ENCODE measurements at regions not wholly inside any gene's neighbourhood (a gene's known extent, or its start where the extent isn't known, plus 50 kb on each side); places are given as distances from the start of the nearest gene placed in this dataset.

- Histone ChIP-seq H3K4me1 (replicated peaks in 1 of 4; ENCODE audit: control insufficient read depth in 3 of 4, insufficient read depth in 4 of 4, low read length in 3 of 4) (no peaks in the 10 kb centered on the region), H3K27me3 (replicated peaks in 1 of 4; ENCODE audit: control insufficient read depth in 3 of 4, extremely low read depth in 1 of 4, insufficient read depth in 3 of 4, low read length in 3 of 4) (no peaks in the 10 kb centered on the region), H3K56ac (replicated peaks; ENCODE audit: insufficient read length, low read depth, low read length) (no peak overlapping the region), H3K23me2 (ENCODE audit: low read depth, low read length) (no peaks in the 10 kb centered on the region), H2BK120ac (replicated peaks; ENCODE audit: low read depth, low read length) (no peak overlapping the region), H3K4me3 (ENCODE audit: extremely low read depth in 1 of 4, insufficient read depth in 2 of 4, low read depth in 3 of 4, low read length in 4 of 4) (no peak overlapping the region), H2BK5ac (ENCODE audit: low read depth, low read length) (no peak overlapping the region), H3K9me3 (ENCODE audit: insufficient read depth in 2 of 2, low read depth in 1 of 2, low read length in 1 of 2) (no peaks in the 10 kb centered on the region), H3K27ac (ENCODE audit: low read depth, low read length) (no peak overlapping the region), H2BK12ac (ENCODE audit: low read depth, low read length) (no peak overlapping the region), H2AK5ac (ENCODE audit: low read depth, low read length) (no peak overlapping the region), H2BK15ac (ENCODE audit: low read length) (no peak overlapping the region), H3K79me2 (ENCODE audit: control insufficient read depth in 1 of 2, insufficient read depth in 2 of 2, low read length in 2 of 2) (no peaks in the 10 kb centered on the region), H2AFZ (ENCODE audit: low read length) (no peak overlapping the region), H3K79me1 (ENCODE audit: low read depth, low read length) (no peaks in the 10 kb centered on the region), H3K9ac (replicated peaks in 1 of 4; ENCODE audit: extremely low read depth in 1 of 4, low read depth in 3 of 4, low read length in 3 of 4) (no peak overlapping the region), H3K36me3 (ENCODE audit: control insufficient read depth in 2 of 4, insufficient read depth in 4 of 4, low read length in 3 of 4) (no peaks in the 10 kb centered on the region), H4K5ac (ENCODE audit: insufficient read length, low read depth, low read length) (no peak overlapping the region), H3K14ac (ENCODE audit: insufficient read length) (no peak overlapping the region), H3K4ac (replicated peaks; ENCODE audit: insufficient read length, low read depth, low read length) (no peak overlapping the region), H4K91ac (replicated peaks; ENCODE audit: insufficient read length, low read length) (no peak overlapping the region), H3K18ac (ENCODE audit: extremely low read depth, low read length) (no peak overlapping the region), H4K8ac (ENCODE audit: extremely low read depth, insufficient read depth, low read length) (no peak overlapping the region), H3K4me2 (ENCODE audit: insufficient read depth in 1 of 2, low read depth in 2 of 2, low read length in 2 of 2) (no peak overlapping the region), H2BK20ac (ENCODE audit: low read length) (no peak overlapping the region), H3K23ac (ENCODE audit: insufficient read length) (no peak overlapping the region), H4K20me1 (replicated peaks in 1 of 2; ENCODE audit: control insufficient read depth in 1 of 2, insufficient read depth in 2 of 2, low read length in 2 of 2) (no peaks in the 10 kb centered on the region)
- ChIA-PET POLR2A (ENCODE audit: partially characterized antibody) (no interaction called here), CTCF (ENCODE audit: partially characterized antibody) (interaction anchor here (0.6 to 2.6 kb wide), 3 partner anchors 12 to 239 kb away, joined by 3 to 6 read pairs (median 4); no protein-coding TSS in a partner anchor)
- 89% methylated on average over 4 of the region's 4 CpGs; no CpG with 5 or more reads in 1 of the 2 experiments for WGBS, 2 experiments (ENCODE audit: extremely low coverage in 1 of 2, insufficient coverage in 1 of 2, insufficient read length in 1 of 2, insufficient replicate concordance in 2 of 2, low coverage in 1 of 2, low lambda C conversion rate in 2 of 2, missing lambda C conversion rate in 1 of 2)
- DNase-seq (ENCODE audit: low read depth in 1 of 2, low spot score in 2 of 2) (no peak), FAIRE-seq (no peak)
- TF ChIP-seq SP1 (IDR thresholded peaks at IDR 0.05; ENCODE audit: low read depth, low read length): no peak
- no peak for TF ChIP-seq ASH2L (IDR thresholded peaks at IDR 0.05; ENCODE audit: low read length)
- TF ChIP-seq HDAC2 (IDR thresholded peaks at IDR 0.05; ENCODE audit: borderline replicate concordance in 1 of 2, low read depth in 2 of 2, low read length in 2 of 2): no peak
- no peak for TF ChIP-seq TCF12 (IDR thresholded peaks at IDR 0.05; ENCODE audit: low read depth, low read length)
- no peak for TF ChIP-seq CEBPB (IDR thresholded peaks at IDR 0.05; ENCODE audit: low read depth, low read length)
- TF ChIP-seq NANOG (IDR thresholded peaks at IDR 0.05; ENCODE audit: insufficient read depth, low read depth, low read length, poor library complexity, severe bottlenecking): no peak
- TF ChIP-seq PHF8 (conservative IDR thresholded peaks at IDR 0.05; ENCODE audit: low read depth, low read length): no peak
- TF ChIP-seq RXRA (IDR thresholded peaks at IDR 0.05; ENCODE audit: insufficient read depth, low read depth, low read length): no peak
- no peak for TF ChIP-seq JUN (IDR thresholded peaks at IDR 0.05; ENCODE audit: low read depth, low read length)
- no peak for TF ChIP-seq ZNF274 (IDR thresholded peaks at IDR 0.05; ENCODE audit: borderline replicate concordance, extremely low read depth, low read length)
- no peak for TF ChIP-seq SRF (IDR thresholded peaks at IDR 0.05; ENCODE audit: low read depth, low read length)
- no peak for TF ChIP-seq POLR2AphosphoS5 (IDR thresholded peaks at IDR 0.05; ENCODE audit: low read depth, low read length)
- TF ChIP-seq CHD1 (IDR thresholded peaks at IDR 0.05; ENCODE audit: low read depth, low read length): no peak
- TF ChIP-seq TEAD4 (IDR thresholded peaks at IDR 0.05; ENCODE audit: low read depth, low read length): no peak
- TF ChIP-seq RNF2 (IDR thresholded peaks at IDR 0.05; ENCODE audit: borderline replicate concordance, low read depth, low read length, missing control alignments, poor library complexity, severe bottlenecking): no peak
- no peak for TF ChIP-seq TAF7 (optimal IDR thresholded peaks at IDR 0.05; ENCODE audit: borderline replicate concordance, low read depth, low read length)
These were observed 209.3 kb downstream of the CD47 start for GRCh38 chr3:107881509-107881908.
